ENCODE measurements at regions not wholly inside any gene's neighbourhood (a gene's known extent, or its start where the extent isn't known, plus 50 kb on each side); places are given as distances from the start of the nearest gene placed in this dataset.

DNA sequence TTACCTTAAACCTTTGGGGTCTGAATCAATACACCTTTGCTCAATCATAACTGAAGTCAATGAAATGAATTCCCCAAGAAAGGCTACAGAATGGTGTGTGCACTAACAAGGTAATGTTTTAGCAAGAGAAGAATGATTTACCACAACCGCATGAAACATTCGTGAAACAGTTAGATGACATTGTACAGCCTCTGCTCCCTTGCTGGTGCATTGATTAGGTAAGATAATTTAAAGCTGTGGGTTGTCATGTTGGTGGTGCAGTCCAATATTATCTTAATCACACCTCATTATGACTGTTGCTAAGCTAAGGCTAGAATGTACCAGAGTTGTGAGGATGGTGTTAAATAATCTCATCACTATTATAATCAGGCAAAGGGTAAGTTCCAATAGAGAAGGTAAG lies 1673.2 kb upstream of the PRR20A start:
- Histone ChIP-seq H3K27ac (ENCODE audit: low read depth in 1 of 2, low read length in 2 of 2) (no peak overlapping the region), H3K9ac (ENCODE audit: low read depth in 1 of 2, low read length in 2 of 2) (no peak overlapping the region), H3K9me3 (ENCODE audit: control insufficient read depth in 4 of 4, low read length in 3 of 4) (no peaks in the 10 kb centered on the region), H3K4me1 (ENCODE audit: control insufficient read depth in 4 of 4, insufficient read depth in 4 of 4, low read length in 3 of 4) (no peaks in the 10 kb centered on the region), H3K4me3 (ENCODE audit: low read depth in 1 of 3, low read length in 3 of 3) (no peak overlapping the region), H3K27me3 (ENCODE audit: control insufficient read depth in 4 of 4, insufficient read depth in 4 of 4, low read length in 3 of 4) (no peaks in the 10 kb centered on the region), H3K36me3 (ENCODE audit: control insufficient read depth in 4 of 4, insufficient read depth in 3 of 4, low read depth in 1 of 4, low read length in 3 of 4) (no peaks in the 10 kb centered on the region)
- no peak for TF ChIP-seq HNF4A (conservative IDR thresholded peaks at IDR 0.05)
- no peak for TF ChIP-seq REST (IDR thresholded peaks at IDR 0.05)
- TF ChIP-seq JUND (IDR thresholded peaks at IDR 0.05): no peak
- TF ChIP-seq, protein P1, sequence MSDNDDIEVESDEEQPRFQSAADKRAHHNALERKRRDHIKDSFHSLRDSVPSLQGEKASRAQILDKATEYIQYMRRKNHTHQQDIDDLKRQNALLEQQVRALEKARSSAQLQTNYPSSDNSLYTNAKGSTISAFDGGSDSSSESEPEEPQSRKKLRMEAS (IDR thresholded peaks at IDR 0.05): no peak
- no peak for TF ChIP-seq RAD21 (IDR thresholded peaks at IDR 0.05)
- no peak for TF ChIP-seq RXRA (IDR thresholded peaks at IDR 0.05)
- TF ChIP-seq FOXA2 (IDR thresholded peaks at IDR 0.05): no peak
- no peak for TF ChIP-seq ZBTB33 (IDR thresholded peaks at IDR 0.05)
- TF ChIP-seq HNF4G (IDR thresholded peaks at IDR 0.05): no peak
- 84% methylated on average over 2 of the region's 2 CpGs for WGBS
- no peak for DNase-seq (ENCODE audit: low spot score)

- H3K27me3 ChIP-seq (ENCODE audit: control insufficient read depth in 4 of 4, insufficient read depth in 4 of 4, low read length in 3 of 4): no peaks in the 10 kb centered on the region
- 74% methylated on average over 3 of the region's 3 CpGs for WGBS
- no peak overlapping the region for H3K9ac ChIP-seq (ENCODE audit: low read depth in 1 of 2, low read length in 2 of 2)
- no peak for TF ChIP-seq ZBTB33 (IDR thresholded peaks at IDR 0.05)
- no peak for TF ChIP-seq HNF4A (conservative IDR thresholded peaks at IDR 0.05)
- TF ChIP-seq FOXA2 (IDR thresholded peaks at IDR 0.05): no peak
- TF ChIP-seq TAF1 (conservative IDR thresholded peaks at IDR 0.05): no peak
- no peak for TF ChIP-seq JUND (IDR thresholded peaks at IDR 0.05)
- TF ChIP-seq GABPA (IDR thresholded peaks at IDR 0.05 in 1 of 2, conservative IDR thresholded peaks at IDR 0.05 in 1 of 2): no peak
- no peak for TF ChIP-seq HNF4G (IDR thresholded peaks at IDR 0.05)
- TF ChIP-seq, protein P1 (IDR thresholded peaks at IDR 0.05): no peak
- TF ChIP-seq ATF3 (IDR thresholded peaks at IDR 0.05): no peak
- H3K4me3 ChIP-seq (ENCODE audit: low read depth in 1 of 3, low read length in 3 of 3): no peak overlapping the region
- no peak for DNase-seq (ENCODE audit: low spot score)
- H3K36me3 ChIP-seq (ENCODE audit: control insufficient read depth in 4 of 4, insufficient read depth in 3 of 4, low read depth in 1 of 4, low read length in 3 of 4): no peaks in the 10 kb centered on the region
- H3K9me3 ChIP-seq (ENCODE audit: control insufficient read depth in 4 of 4, low read length in 3 of 4): no peaks in the 10 kb centered on the region
- no peak overlapping the region for H3K27ac ChIP-seq (ENCODE audit: low read depth in 1 of 2, low read length in 2 of 2)
- no peaks in the 10 kb centered on the region for H3K4me1 ChIP-seq (ENCODE audit: control insufficient read depth in 4 of 4, insufficient read depth in 4 of 4, low read length in 3 of 4)
Measured at GRCh38 chr13:55483626-55484158, 1657.0 kb upstream of the PRR20A start.
